NCI-H128 (cell line): ENCODE measurements at regions not wholly inside any gene's neighbourhood (a gene's known extent, or its start where the extent isn't known, plus 50 kb on each side); places are given as distances from the start of the nearest gene placed in this dataset.

Experiments
- DNase-seq: peaks from one replicate; lab custom pipeline; 2025; ENCODE audit not compliant: unreplicated experiment; lab: John Stamatoyannopoulos, UW

- no peak for DNase-seq
Measured at GRCh38 chr5:26828294-26828693, 210.1 kb downstream of the CDH9 start.

GRCh38 chr5:26813235-26813634 is 225.2 kb downstream of the CDH9 start:
- DNase-seq: no peak

GRCh38 chr5:26812714-26813113 is 225.7 kb downstream of the CDH9 start:
- DNase-seq: no peak

DNA sequence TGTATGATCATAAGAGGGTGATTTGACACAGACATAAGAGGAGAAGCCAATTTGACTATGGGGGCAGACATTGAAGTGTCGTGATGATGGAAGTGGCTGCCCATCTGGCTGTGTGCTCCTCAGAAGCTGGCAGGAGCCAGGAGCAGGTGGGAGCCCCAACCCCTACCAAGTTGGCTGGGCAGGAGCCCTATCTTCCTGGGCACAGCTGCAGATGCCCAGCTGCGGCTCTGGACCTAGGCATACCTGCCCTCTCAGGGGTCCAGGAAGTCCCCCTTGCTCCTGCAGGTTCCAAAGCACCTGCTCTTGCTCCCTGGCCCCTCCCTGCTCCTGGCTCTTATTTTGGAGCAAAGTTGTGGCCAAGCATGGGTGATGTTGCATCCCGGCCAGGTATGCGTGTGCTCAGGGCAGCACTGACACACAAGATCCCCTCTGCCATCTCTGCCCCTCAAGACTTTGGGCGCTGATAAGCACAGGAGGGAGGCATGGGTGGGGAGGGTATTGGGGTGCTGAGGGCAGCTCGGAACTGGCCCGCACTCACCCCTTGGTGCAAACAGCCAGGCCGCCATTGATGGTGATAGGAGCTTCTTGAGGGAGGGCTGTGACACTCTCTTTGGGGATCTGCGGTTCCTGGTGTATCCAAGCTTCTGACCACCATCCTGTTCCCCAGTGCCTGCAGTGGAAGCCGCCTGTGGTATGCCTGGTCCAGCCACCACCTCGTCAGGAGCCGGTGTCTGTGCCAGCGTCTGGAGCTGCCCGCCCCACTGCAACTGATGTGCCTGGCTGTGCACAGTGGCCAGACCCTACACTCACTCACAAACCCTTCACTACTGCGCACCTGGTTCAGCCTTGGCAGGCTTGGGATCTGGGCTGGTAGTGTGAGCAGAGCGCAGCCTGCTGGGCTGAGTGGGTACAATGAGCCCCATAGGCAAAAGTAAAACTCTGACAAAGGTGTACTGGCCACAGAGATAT is 230.9 kb downstream of the CDH9 start:
- DNase-seq: no peak

DNA sequence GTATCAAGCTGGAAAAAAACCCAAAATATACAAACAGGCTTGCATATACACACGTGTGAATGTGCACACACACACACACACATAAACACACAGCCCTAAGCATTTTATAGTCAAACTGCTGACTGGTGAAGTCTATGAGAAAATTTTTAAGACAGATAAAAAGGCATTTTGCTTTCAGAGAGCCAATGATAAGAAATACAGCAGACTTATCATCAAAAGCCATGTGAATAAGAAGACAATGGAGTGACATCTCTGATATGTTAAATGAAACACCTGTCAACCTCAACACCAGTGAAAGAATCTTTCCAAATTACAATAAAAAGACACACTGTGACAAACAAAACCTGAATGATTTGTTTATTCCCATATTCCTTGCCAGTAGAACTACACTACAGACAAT is 233.3 kb downstream of the CDH9 start:
- no peak for DNase-seq

- DNase-seq: no peak
Measured at GRCh38 chr5:26802944-26803343, 235.4 kb downstream of the CDH9 start.

DNA sequence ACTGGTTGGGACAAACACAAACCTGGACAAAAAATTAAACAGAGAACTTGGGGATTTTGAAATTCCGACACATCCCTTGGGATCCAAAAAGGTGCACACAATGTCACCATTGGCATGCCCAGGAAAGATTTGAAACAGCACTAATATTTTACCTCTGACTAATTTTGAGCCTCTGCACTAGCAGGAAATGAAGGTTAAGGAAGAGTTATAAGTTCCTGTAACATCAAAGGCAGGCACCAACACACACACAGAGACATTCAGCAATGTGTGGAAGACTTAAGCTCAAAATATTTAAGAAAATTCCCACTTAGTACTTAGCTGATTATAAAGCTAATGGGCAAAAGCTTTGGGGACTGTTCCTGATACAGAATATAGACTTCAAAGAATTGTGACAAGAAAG is 247.0 kb downstream of the CDH9 start:
- no peak for DNase-seq

- DNase-seq: no peak
Measured at GRCh38 chr5:26791021-26791420, 247.4 kb downstream of the CDH9 start.

- no peak for DNase-seq
Measured at GRCh38 chr5:26763215-26763614, 275.2 kb downstream of the CDH9 start.

GRCh38 chr5:26761446-26761845 is 276.9 kb downstream of the CDH9 start:
- no peak for DNase-seq

- DNase-seq: peak; percentile 94
Measured at GRCh38 chr5:26761045-26761444, 277.3 kb downstream of the CDH9 start.

- DNase-seq: no peak
Measured at GRCh38 chr5:26757941-26758340, 280.4 kb downstream of the CDH9 start.

DNA sequence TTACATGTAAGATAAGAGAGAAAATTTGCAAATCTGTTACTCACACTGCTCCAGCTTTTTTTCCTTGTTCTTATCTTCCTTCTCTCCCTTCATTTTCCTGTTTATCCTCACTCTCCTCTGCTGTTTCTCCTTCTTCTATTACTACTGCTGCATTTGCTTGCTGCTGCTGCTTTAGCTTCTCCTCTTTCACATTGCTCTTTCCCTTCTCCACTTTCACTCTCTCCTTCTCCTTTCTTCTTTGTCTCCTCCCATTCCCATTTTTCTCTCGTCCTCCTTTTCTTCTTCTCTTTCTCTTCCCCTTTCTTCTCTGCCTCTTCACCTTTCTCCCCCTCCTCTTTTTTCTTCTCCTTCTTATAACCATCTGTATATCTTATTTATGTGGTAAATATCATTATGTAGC is 288.6 kb downstream of the CDH9 start:
- DNase-seq: no peak

DNA sequence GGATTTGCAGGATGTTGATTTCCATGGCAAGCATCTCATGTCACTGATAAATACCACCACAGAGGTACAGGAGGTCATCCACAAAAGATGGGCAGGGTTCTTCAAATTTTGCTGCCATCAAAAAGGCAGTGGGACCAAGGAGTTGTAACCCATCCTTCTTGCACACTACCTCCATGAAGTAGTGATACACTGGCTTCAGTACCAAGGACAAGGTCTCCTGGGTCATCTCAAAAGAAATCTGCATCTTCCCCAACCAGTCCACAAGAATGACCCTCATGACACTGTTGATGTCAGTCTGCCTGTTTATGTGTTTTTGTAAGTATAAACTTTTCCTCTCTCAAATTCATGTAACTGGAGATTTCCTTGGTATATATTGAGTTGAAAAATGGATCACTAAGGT is 298.2 kb downstream of the CDH9 start:
- DNase-seq: no peak

DNA sequence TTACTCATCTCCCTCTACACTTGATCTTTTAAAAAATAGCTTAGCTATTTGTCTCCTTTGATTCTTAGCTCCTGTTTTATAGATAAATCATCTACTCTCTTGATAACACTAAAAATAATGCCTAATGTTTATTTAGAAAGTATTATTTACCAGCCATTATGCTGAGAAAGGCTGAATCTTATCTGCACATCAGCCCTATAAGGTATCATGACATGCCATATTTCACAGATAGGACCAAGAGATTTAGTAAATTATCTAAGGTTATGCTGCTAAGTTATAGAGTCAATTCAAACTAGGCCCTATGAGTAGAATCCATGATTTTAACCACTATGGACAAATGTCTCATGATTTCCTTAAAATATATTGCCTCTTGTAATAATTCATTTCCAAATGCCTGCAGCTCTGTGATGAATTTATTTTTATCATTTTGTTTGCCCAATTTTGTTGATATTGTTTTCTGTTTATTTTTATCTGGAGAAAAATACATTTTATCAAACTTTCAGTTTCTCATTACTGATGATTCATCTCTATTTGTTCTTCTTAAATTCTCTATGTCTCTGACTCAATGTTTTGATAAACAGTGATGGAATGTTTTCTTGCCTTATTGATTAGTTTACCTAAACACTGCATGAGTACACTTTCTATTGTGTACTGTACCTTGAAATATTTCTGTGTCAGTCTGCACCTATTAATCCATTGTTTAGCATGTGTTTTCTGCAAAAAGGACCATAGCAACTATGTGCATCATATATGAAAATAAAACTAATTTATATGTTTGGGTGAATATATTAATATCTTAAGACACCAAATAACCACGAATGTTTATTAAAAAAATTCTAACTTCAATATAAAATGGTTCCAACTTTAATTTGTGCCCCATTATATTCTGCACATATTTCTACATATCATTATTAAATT is 300.8 kb downstream of the CDH9 start:
- no peak for DNase-seq

DNA sequence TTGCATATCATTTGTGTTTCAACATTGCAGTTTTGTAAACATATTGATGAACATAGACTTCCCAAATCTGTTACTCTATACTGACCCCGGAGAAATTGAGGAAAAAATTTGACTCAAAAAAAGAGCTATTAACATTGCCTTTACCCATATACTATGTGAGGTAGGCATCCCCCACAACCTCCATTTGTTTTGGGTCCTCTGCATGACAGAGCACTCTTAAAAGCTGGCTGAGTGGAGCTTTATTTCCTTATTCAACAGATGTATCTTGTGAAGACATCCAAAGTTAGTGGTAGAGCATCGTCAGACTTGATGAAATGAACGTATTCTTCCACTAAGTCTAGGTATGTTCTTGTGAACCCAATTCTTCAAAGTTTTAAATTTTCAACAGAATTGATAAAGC is 310.5 kb downstream of the CDH9 start:
- DNase-seq: no peak

- DNase-seq: no peak
Measured at GRCh38 chr5:26719803-26720202, 318.6 kb downstream of the CDH9 start.

- no peak for DNase-seq
Measured at GRCh38 chr5:26700759-26701384, 337.5 kb downstream of the CDH9 start.

GRCh38 chr5:26692952-26693351 is 345.4 kb downstream of the CDH9 start:
- no peak for DNase-seq

- no peak for DNase-seq
Measured at GRCh38 chr5:26691486-26691885, 346.9 kb downstream of the CDH9 start.

GRCh38 chr5:26690511-26690910 is 347.9 kb downstream of the CDH9 start:
- no peak for DNase-seq
